Endothelial cell of umbilical vein (primary cell): ENCODE measurements at regions not wholly inside any gene's neighbourhood (a gene's known extent, or its start where the extent isn't known, plus 50 kb on each side); places are given as distances from the start of the nearest gene placed in this dataset.

Experiments used
- BruUV-seq: library from RNA; stranded (reverse); fragments of 400-500 nt; replicated peaks from 2 replicates; lab custom pipeline; 2021; lab: Mats Ljungman, UMichigan
- CTCF ChIA-PET: fragments of 300-600, 350-600 bp; sonication (Branson Sonifier 250); formaldehyde crosslinking; loops from one replicate; lab custom pipeline; 2021; ENCODE audit warnings: antibody characterized with exemption, inconsistent platforms; lab: Charles Lee
- POLR2A ChIA-PET: fragments of 300-600, 350-600 bp; sonication (Branson Sonifier 250); formaldehyde crosslinking; loops from one replicate; lab custom pipeline; 2021; ENCODE audit warnings: antibody characterized with exemption, inconsistent platforms; lab: Charles Lee
- DNase-seq: peaks from one replicate; pipeline ENCODE4 v3.0.0-alpha.2; 2011; ENCODE audit warnings: low read depth, low spot score
- FAIRE-seq: peaks from 2 replicates; lab custom pipeline; 2011; peaks lifted over from hg19 to GRCh38; lab: Jason Lieb, UNC
- H2AFZ ChIP-seq: 2 replicates; pipeline ENCODE4 v1.6.0; 2012; ENCODE audit warnings: low read depth, low read length, control low read depth, inconsistent platforms
- H3K27ac ChIP-seq: 2 replicates; pipeline ENCODE4 v1.5.1; 2011; ENCODE audit warnings: low read depth, mild to moderate bottlenecking, control low read depth, low read length, moderate library complexity; ENCODE audit not compliant: insufficient read depth
- H3K27me3 ChIP-seq, 2 experiments: 2 replicates each; pipeline versions ENCODE4 v1.6.0 to v1.6.1; 2011; ENCODE audit warnings: low read length in 2 of 2, mixed read lengths in 1 of 2; ENCODE audit not compliant: control insufficient read depth in 2 of 2, insufficient read depth in 2 of 2
- H3K36me3 ChIP-seq, 2 experiments: 2 replicates in 1 of 2; 3 replicates in 1 of 2; pipeline ENCODE4 v1.5.1; 2011; ENCODE audit warnings: low read length in 2 of 2, mild to moderate bottlenecking in 1 of 2, moderate library complexity in 1 of 2; ENCODE audit not compliant: control insufficient read depth in 2 of 2, insufficient read depth in 2 of 2; ENCODE audit errors: extremely low read depth in 1 of 2
- H3K4me1 ChIP-seq: 3 replicates; pipeline ENCODE4 v1.5.1; 2011; ENCODE audit warnings: mild to moderate bottlenecking, low read length; ENCODE audit not compliant: control insufficient read depth, insufficient read depth; ENCODE audit errors: extremely low read depth
- H3K4me2 ChIP-seq: 2 replicates; pipeline ENCODE4 v1.6.1; 2011; ENCODE audit warnings: low read length, control low read depth, mixed read lengths; ENCODE audit not compliant: insufficient read depth
- H3K4me3 ChIP-seq, 3 experiments: fragments of 200-600 bp in 1 of 3; sonication (generic), shearing (Covaris generic) in 1 of 3; replicated peaks in 1 of 3; 2 replicates each; pipeline ENCODE4 v1.5.1; 2011 to 2016; ENCODE audit warnings: control low read depth in 3 of 3, low read length in 3 of 3, mild to moderate bottlenecking in 2 of 3, inconsistent platforms in 1 of 3, low read depth in 1 of 3, moderate library complexity in 1 of 3; ENCODE audit not compliant: insufficient read depth in 1 of 3
- H3K79me2 ChIP-seq: 2 replicates; pipeline ENCODE4 v1.6.0; 2012; ENCODE audit warnings: low read length, inconsistent platforms; ENCODE audit not compliant: control insufficient read depth, insufficient read depth
- H3K9ac ChIP-seq: replicated peaks from 2 replicates; pipeline ENCODE3; 2011; ENCODE audit warnings: low read length, control low read depth; ENCODE audit not compliant: insufficient read depth; ENCODE audit errors: extremely low read depth
- H3K9me1 ChIP-seq: replicated peaks from 3 replicates; pipeline ENCODE4 v1.6.0; 2011; ENCODE audit warnings: mild to moderate bottlenecking, low read length; ENCODE audit not compliant: control insufficient read depth, insufficient read depth; ENCODE audit errors: extremely low read depth
- H3K9me3 ChIP-seq: replicated peaks from 2 replicates; pipeline ENCODE4 v1.5.1; 2012; ENCODE audit warnings: low read length, inconsistent platforms; ENCODE audit not compliant: control insufficient read depth, insufficient read depth
- H4K20me1 ChIP-seq: replicated peaks from 2 replicates; pipeline ENCODE3; 2011; ENCODE audit warnings: mild to moderate bottlenecking, low read length; ENCODE audit not compliant: control insufficient read depth, insufficient read depth; ENCODE audit errors: extremely low read depth
- EZH2 ChIP-seq: IDR thresholded peaks from 2 replicates; pipeline ENCODE4 v1.6.1; 2012; ENCODE audit warnings: borderline replicate concordance, low read depth, mild to moderate bottlenecking, moderate library complexity, low read length, inconsistent platforms; ENCODE audit not compliant: severe bottlenecking
- FOS ChIP-seq: IDR thresholded peaks from 2 replicates; pipeline ENCODE4 v1.6.1; 2011; ENCODE audit warnings: mild to moderate bottlenecking, low read length, moderate library complexity, borderline replicate concordance; ENCODE audit not compliant: insufficient read depth
- GATA2 ChIP-seq: IDR thresholded peaks from 2 replicates; pipeline ENCODE4 v1.7.0; 2011; ENCODE audit warnings: low read depth, mild to moderate bottlenecking, moderate library complexity, mixed read lengths, low read length; ENCODE audit not compliant: insufficient read length, insufficient read depth
- JUN ChIP-seq: IDR thresholded peaks from 2 replicates; pipeline ENCODE4 v1.6.1; 2011; ENCODE audit warnings: borderline replicate concordance, low read depth; ENCODE audit not compliant: insufficient read length, insufficient read depth
- MYC ChIP-seq: IDR thresholded peaks from one replicate; pipeline ENCODE4 v1.6.1; 2011; ENCODE audit warnings: mild to moderate bottlenecking, low read depth, low read length
- POLR2A ChIP-seq: IDR thresholded peaks from 2 replicates; pipeline ENCODE4 v1.6.1; 2012; ENCODE audit warnings: low read depth, mild to moderate bottlenecking, control low read depth, low read length
- POLR2AphosphoS5 ChIP-seq: IDR thresholded peaks from 2 replicates; pipeline ENCODE4 v1.6.1; 2012; ENCODE audit warnings: low read depth, mild to moderate bottlenecking, control low read depth, low read length, moderate library complexity; ENCODE audit not compliant: insufficient read depth
- dilution Hi-C: fragments of 300-500 bp; cut with MboI; formaldehyde crosslinking; loops from one replicate; pipeline ENCODE4 v1.15.0; 2019; ENCODE audit warnings: low sequenced_read_pairs; ENCODE audit not compliant: extremely low pct_ligation_motif_present
- intact Hi-C: fragments of 100-400 bp; cut with micrococcal nuclease; formaldehyde crosslinking; loops from one replicate; pipeline ENCODE4 v1.10.0; 2022
- TF ChIP-seq, protein P1 (sequence below), 2 donors: IDR thresholded peaks; 1 replicate in 1 of 2; 2 replicates in 1 of 2; pipeline ENCODE4 v1.5.1; 2011; ENCODE audit warnings: low read length in 2 of 2, mild to moderate bottlenecking in 2 of 2, moderate library complexity in 2 of 2, control low read depth in 1 of 2, inconsistent platforms in 1 of 2, low read depth in 1 of 2; ENCODE audit not compliant: insufficient read depth in 1 of 2; ENCODE audit errors: extremely low read depth in 1 of 2
- TF ChIP-seq, protein P2 (sequence below): IDR thresholded peaks from 2 replicates; pipeline ENCODE4 v1.6.1; 2011; ENCODE audit not compliant: insufficient read depth, insufficient read length

DNA sequence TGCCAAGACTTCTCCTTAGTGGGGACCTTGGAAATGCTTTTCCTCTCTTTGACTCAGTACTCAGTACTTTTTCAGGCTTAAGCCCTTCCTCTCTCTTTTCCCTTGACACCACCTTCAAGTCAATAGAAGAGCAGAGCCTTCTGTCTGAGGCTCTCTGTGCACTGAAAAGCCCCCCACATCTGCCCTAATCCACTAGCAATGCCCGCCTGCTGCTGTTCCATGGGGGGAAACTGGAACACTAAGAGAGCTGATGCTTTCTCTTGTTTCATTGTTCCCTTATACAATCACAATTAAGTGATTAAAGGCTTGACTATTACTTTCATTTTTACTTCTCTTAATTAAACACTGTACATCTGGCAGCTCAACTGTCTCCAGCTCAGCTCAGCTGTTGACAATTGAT is 254.5 kb downstream of the SLITRK6 start:
- no peaks in the 10 kb centered on the region for H3K4me1 ChIP-seq
- TF ChIP-seq JUN (no peak), EZH2 (no peak), POLR2AphosphoS5 (no peak), FOS (no peak), MYC (no peak), POLR2A (no peak), GATA2 (no peak)
- TF ChIP-seq, protein P1, sequence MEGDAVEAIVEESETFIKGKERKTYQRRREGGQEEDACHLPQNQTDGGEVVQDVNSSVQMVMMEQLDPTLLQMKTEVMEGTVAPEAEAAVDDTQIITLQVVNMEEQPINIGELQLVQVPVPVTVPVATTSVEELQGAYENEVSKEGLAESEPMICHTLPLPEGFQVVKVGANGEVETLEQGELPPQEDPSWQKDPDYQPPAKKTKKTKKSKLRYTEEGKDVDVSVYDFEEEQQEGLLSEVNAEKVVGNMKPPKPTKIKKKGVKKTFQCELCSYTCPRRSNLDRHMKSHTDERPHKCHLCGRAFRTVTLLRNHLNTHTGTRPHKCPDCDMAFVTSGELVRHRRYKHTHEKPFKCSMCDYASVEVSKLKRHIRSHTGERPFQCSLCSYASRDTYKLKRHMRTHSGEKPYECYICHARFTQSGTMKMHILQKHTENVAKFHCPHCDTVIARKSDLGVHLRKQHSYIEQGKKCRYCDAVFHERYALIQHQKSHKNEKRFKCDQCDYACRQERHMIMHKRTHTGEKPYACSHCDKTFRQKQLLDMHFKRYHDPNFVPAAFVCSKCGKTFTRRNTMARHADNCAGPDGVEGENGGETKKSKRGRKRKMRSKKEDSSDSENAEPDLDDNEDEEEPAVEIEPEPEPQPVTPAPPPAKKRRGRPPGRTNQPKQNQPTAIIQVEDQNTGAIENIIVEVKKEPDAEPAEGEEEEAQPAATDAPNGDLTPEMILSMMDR (IDR thresholded peaks at IDR 0.05; ENCODE audit: extremely low read depth in 1 of 2, insufficient read depth in 1 of 2, low read depth in 1 of 2, low read length in 2 of 2): no peak
- TF ChIP-seq, protein P2, sequence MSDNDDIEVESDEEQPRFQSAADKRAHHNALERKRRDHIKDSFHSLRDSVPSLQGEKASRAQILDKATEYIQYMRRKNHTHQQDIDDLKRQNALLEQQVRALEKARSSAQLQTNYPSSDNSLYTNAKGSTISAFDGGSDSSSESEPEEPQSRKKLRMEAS: no peak
- BruUV-seq: no TSS peak
- intact Hi-C loops (no loop called here), dilution Hi-C loops (no loop called here)
- POLR2A ChIA-PET: no interaction called here
- no peaks in the 10 kb centered on the region for H4K20me1 ChIP-seq
- H3K4me2 ChIP-seq: no peak overlapping the region
- H3K36me3 ChIP-seq: no peaks in the 10 kb centered on the region
- no peak overlapping the region for H3K9ac ChIP-seq
- H3K9me3 ChIP-seq: peaks cover 7% of the 10 kb centered on the region
- no peak overlapping the region for H3K4me3 ChIP-seq
- no peak overlapping the region for H3K27ac ChIP-seq
- FAIRE-seq: no peak
- H3K27me3 ChIP-seq: no peaks in the 10 kb centered on the region
- CTCF ChIA-PET: no interaction called here
- H2AFZ ChIP-seq: no peak overlapping the region
- no peaks in the 10 kb centered on the region for H3K79me2 ChIP-seq
- no peak for DNase-seq
- H3K9me1 ChIP-seq: no peaks in the 10 kb centered on the region
